ENCODE measurements at regions not wholly inside any gene's neighbourhood (a gene's known extent, or its start where the extent isn't known, plus 50 kb on each side); places are given as distances from the start of the nearest gene placed in this dataset.

- no peak for DNase-seq
Observed at GRCh38 chr17:77344038-77344437, 203.3 kb downstream of the SEC14L1 start.

- no peak for DNase-seq
Observed at GRCh38 chr17:77345260-77345910, 204.6 kb downstream of the SEC14L1 start.

GRCh38 chr17:77346765-77347164 lies 206.0 kb downstream of the SEC14L1 start:
- no peak for DNase-seq

DNA sequence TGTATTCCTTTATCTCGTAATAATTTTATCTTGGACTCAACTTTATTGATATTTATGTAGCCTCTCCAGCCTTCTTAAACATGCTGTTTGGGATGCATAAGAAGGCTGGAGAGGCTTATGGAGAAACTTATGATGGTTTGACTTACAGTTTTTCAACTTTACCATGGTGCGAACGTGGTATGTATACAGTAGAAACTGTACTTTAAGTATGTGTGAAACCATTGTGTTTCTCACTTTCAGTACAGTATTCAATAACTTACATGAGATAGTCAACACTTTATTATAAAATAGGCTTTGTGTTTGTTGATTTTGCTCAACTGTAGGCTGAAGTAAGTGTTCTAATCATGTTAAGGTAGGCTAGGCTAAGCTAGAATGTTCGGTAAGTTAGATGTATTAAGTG lies 206.8 kb downstream of the SEC14L1 start:
- no peak for DNase-seq

DNA sequence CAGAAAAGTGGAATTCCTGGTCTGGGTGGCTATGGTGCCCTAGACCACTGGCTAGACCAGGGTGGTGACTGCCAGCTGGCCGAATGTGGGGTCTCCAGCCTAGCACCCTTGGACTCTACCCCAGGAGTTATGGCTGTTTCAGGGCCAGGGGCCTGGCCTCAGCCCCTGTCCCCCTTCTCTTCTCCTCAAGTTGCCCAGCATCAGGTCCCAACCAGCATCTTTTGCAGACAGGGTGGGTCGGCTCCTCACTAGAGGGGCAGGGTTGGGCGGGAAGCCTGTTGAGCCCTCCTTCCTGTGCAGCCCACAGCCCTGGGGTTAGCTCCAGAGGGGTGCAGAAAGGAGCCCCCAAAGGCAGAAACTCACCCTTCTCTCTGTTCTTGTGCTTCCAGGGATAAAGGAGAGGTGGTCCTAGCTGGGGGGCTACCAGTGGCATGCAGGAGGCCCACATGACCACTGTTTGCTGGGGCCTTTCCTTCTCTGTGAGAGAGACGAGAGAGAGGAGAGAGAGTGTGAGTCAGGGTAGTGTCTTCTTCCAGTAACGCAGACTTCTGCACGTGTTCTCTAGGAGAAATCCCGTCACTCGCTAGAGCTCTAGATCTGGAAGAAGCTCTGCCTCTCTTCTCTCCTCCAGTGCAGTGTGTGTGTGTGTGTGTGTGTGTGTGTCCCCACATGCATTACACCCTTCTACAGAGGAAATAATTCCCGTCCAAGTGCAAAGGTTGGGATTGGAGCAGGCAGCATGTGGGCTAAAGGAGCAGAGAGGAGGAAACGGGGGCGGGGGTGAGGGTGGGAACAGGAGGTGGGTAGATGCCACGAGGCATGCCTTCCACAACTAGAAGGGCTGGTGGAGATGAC lies 209.4 kb downstream of the SEC14L1 start:
- no peak for DNase-seq

DNA sequence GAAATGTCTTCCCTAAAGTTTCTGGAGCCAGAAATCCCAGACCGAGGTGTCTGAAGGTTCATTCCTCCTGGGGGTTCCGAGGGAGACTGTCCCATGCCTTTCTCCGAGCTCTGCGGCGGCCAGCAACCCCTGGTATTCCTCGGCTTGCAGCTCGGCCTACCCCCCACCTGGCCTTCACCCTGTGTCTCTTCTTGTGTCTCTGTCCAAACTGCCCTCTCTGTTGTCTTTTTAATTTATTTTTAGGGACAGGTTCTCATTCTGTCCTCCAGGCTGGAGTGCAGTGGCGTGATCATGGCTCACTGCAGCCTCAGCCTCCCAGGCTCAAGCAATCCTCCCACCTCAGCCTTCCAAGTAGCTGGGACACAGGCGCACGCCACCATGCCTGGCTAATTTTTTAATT lies 211.7 kb downstream of the SEC14L1 start:
- no peak for DNase-seq

DNA sequence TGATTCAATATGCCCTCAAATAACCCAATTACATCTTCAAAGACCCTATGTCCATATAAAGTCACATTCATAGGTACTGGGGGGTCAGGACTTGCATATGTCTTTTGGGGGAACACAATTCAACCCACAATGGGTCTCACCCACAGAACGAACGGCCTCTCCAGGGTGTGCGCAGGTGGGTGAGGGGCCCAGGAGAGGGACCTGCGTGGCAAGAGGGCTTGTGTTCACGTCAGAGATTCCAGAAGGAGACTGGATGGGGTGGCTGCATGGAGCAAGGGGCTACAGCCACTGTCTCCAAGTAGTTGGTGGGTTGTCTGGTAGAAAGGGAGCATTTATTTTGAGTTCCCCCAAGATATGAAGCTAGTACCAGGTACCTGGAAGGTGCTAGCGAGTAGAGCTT lies 212.2 kb downstream of the SEC14L1 start:
- no peak for DNase-seq

- no peak for DNase-seq
Observed at GRCh38 chr17:77353684-77354419, 213.1 kb downstream of the SEC14L1 start.

DNA sequence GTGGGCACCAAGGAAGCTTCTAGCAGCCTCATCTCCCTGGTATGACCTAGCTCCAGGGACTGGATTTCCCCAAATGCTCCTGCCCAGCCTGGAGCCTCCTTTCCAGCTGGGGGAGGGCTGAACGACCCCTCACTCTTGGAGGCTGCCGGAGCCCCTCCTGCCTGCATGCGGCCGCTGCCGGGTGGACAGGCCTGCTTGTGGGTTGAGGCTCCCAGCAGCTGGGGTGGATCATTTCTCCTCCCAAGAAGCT lies 213.6 kb downstream of the SEC14L1 start:
- no peak for DNase-seq

DNA sequence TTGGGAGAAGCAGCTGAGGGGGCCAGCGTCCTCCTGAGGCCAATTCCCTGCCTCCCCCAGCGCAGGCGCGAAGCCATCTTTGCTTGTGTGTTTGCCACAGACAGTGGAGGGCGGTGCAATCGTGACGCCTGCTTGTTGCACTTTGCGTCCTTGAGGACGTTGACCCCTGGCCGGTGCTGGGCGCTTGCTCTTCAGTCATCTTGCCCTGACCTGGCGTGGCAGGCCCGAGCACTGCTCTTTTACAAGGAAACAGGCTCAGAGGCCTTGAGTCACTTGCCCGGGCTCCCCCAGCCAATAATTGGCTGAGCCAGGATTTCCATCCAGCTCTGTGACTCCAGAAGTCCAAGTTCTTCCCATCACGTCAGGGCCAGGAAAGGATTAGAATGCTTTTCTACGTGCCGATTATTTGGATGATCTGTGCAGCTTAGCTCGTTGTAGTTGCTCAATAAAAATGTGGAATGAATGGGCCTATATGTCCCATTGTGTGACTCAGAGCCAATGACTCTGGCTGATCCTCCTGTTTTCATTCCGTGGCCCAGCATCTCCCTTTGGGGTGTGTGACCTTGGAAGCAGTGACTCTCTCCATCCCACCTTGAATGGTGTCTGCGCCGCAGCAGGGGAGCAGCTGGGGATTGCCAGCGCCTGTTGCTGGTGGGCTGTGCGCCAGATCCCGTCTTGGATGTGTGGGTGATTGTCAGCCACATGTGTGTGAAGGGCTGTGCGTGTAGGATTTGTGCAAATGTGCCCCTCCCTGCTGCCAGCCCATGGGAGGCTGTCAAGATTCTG lies 214.1 kb downstream of the SEC14L1 start:
- DNase-seq = peak; percentile 81

- DNase-seq = no peak
Observed at GRCh38 chr17:77356109-77356689, 215.4 kb downstream of the SEC14L1 start.

- DNase-seq = no peak
Observed at GRCh38 chr17:77356690-77357201, 216.0 kb downstream of the SEC14L1 start.

DNA sequence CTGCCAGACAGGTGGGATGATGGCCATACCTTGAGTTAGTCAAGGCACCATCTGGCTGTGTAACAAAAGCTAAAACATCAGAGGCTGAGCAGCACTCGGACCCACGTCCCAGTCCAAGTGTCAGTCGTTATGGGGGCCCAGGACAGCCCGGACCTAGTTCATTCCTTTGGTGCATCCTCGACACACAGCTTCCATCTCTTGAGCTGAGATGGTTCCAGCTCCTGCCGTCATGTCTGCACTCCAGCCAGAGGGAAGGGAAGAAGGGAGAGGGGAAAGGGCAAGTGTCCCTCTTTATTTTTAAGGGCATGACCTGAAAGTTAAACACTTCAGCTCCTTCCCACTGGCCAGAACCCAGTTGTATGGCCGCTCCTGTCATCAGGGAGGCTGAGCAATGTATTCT lies 218.0 kb downstream of the SEC14L1 start:
- no peak for DNase-seq

DNA sequence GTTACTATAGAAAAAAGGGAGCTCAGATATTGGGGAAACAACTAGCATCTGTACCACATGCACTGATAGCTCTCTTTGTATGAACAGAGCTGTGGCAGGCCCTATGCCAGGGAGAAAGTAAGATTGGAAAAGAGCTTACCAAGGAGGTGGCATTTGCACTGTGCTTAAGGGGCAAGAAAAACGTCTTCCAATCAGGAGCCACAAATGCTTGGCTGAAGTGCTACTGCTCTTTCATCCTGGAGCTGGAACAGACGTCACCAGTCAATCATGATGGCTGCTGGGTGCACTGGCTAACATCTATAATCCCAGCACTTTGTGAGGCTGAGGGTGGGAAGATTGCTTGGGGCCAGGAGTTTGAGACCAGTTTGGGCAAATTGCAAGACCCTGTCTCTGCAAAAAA lies 218.5 kb downstream of the SEC14L1 start:
- DNase-seq = no peak

GRCh38 chr17:77361986-77362620 lies 221.3 kb downstream of the SEC14L1 start:
- DNase-seq = no peak

DNA sequence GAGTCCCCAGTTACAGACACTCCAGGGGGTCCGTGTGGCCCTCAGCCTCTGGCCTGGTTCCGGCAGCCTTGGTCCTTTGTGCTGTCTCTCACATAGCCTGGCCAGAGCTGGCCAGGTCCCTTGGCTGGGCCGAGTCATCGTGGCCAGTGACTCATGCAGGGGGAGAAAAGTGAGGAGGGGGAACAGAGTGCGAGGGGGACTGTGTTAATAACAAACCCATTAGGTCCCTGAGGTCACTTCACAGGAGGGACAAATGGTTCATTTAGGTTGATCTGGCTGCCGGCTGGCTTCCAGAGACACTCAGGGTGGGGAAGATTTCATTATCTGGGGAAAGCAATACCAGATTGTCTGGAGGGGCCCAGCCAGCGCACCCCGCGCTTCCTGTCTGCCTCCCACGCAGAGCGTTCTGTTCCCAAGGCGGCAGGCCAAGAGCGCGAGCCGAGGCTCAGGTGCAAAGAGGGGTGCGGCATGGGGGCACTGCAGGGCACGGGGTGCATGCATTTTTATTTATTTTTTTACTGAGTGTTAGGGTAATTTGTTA lies 223.1 kb downstream of the SEC14L1 start:
- no peak for DNase-seq

DNA sequence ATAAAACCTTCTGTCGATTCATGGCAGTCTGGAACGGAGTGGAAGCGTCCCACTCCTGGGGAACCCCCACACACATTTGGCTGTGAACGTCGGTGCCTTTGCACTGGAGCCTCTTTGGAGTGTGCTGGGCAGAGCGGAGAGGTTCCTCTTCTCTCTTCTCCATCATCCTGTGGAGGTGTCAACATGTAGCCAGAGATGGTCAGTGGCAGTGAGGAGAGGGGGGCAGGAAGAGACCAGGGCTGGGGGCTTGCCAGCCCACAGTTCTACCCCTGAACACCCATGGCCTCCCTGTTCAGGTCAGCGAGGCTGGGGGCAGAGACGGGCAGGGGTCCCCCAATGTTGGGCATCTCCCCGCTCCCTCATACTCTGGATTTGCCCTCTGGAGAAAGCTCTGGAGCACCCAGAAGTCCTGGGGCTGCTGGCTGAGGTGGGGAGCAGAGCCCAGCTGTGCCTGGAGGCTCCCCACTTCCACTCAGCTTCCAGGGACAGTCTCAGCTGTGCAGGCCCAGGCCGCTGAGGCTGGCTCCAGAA lies 223.7 kb downstream of the SEC14L1 start:
- no peak for DNase-seq

- no peak for DNase-seq
Observed at GRCh38 chr17:77364941-77365583, 224.3 kb downstream of the SEC14L1 start.

DNA sequence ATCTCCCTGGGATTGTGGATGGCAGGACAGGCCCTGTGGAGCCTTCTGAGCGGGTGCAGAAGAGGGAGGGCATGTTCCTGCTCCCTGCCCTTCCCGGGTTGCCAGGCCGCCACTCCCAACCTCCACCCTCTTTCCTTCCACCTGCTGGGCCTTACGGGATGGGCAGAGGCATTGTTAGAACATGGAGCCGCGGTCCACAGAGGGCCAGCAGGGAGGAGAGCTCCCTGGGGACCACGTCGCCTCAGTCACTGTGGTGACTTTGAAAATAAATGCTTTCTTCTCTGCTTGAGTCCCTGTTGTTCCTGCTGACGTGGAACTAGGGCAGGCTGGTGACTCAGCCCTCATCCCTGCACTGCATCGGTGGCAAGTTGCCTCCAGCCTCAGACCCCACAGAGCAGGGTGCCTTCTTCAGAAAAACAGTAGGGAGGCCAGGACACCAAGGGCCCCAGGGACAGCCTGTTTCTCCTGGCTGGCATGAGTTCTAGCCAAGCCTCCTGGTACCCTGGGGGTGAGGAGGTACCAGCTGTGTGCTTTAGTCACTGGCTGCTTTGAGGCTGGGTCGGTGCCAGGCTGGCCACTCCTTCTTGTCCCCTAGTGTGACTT lies 224.9 kb downstream of the SEC14L1 start:
- peak; percentile 50 for DNase-seq

DNA sequence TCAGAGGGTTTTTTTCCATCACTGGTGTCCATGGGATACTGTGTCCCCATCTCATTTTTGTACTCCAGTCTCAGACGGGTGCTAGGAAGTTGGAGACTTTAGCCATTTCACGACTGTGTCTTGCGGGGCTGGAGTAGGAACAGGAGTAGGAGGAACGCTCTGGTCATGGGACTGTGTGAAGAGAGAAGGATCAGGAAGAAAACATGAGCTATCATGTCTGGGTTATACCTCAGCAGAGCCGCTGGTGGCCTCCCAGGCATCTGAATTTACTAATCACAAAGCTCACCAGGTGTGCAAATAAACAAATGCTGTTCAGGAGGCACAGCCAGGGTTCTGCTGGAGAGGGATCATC lies 225.4 kb downstream of the SEC14L1 start:
- DNase-seq = peak; percentile 76

Measured in NCI-H1694 (cell line).